ENCODE measurements at regions not wholly inside any gene's neighbourhood (a gene's known extent, or its start where the extent isn't known, plus 50 kb on each side); places are given as distances from the start of the nearest gene placed in this dataset.

- no peak for DNase-seq (ENCODE audit: low spot score)
Measured at GRCh38 chr2:125070726-125071505, 1045.8 kb downstream of the CNTNAP5 start.

GRCh38 chr2:125073440-125073839 lies 1048.4 kb downstream of the CNTNAP5 start:
- no peak for DNase-seq (ENCODE audit: low spot score)

- DNase-seq (ENCODE audit: low spot score), result no peak
Measured at GRCh38 chr2:125085904-125086303, 1060.8 kb downstream of the CNTNAP5 start.

- no peak for DNase-seq (ENCODE audit: low spot score)
Measured at GRCh38 chr2:125086313-125087184, 1061.5 kb downstream of the CNTNAP5 start.

- no peak for DNase-seq (ENCODE audit: low spot score)
Measured at GRCh38 chr2:125092276-125093009, 1067.4 kb downstream of the CNTNAP5 start.

- no peak for DNase-seq (ENCODE audit: low spot score)
Measured at GRCh38 chr2:125095826-125096225, 1070.7 kb downstream of the CNTNAP5 start.

- DNase-seq (ENCODE audit: low spot score), result no peak
Measured at GRCh38 chr2:125106710-125107109, 1081.6 kb downstream of the CNTNAP5 start.

- DNase-seq (ENCODE audit: low spot score), result no peak
Measured at GRCh38 chr2:125107446-125107845, 1082.4 kb downstream of the CNTNAP5 start.

GRCh38 chr2:125108251-125108650 lies 1083.2 kb downstream of the CNTNAP5 start:
- DNase-seq (ENCODE audit: low spot score), result no peak

GRCh38 chr2:125125902-125126301 lies 1100.8 kb downstream of the CNTNAP5 start:
- no peak for DNase-seq (ENCODE audit: low spot score)

- no peak for DNase-seq (ENCODE audit: low spot score)
Measured at GRCh38 chr2:125160947-125161346, 1135.9 kb downstream of the CNTNAP5 start.

GRCh38 chr2:125167152-125167551 lies 1142.1 kb downstream of the CNTNAP5 start:
- no peak for DNase-seq (ENCODE audit: low spot score)

- DNase-seq (ENCODE audit: low spot score), result no peak
Measured at GRCh38 chr2:125167820-125168219, 1142.7 kb downstream of the CNTNAP5 start.

GRCh38 chr2:125168442-125168841 lies 1143.4 kb downstream of the CNTNAP5 start:
- DNase-seq (ENCODE audit: low spot score), result no peak

- no peak for DNase-seq (ENCODE audit: low spot score)
Measured at GRCh38 chr2:125169022-125169763, 1144.1 kb downstream of the CNTNAP5 start.

GRCh38 chr2:125169764-125170146 lies 1144.7 kb downstream of the CNTNAP5 start:
- DNase-seq (ENCODE audit: low spot score), result no peak

- DNase-seq (ENCODE audit: low spot score), result no peak
Measured at GRCh38 chr2:125172181-125172580, 1147.1 kb downstream of the CNTNAP5 start.

GRCh38 chr2:125175415-125175814 lies 1150.3 kb downstream of the CNTNAP5 start:
- DNase-seq (ENCODE audit: low spot score), result no peak

- no peak for DNase-seq (ENCODE audit: low spot score)
Measured at GRCh38 chr2:125185691-125186270, 1160.7 kb downstream of the CNTNAP5 start.

- DNase-seq (ENCODE audit: low spot score), result no peak
Measured at GRCh38 chr2:125207431-125207830, 1182.3 kb downstream of the CNTNAP5 start.

- no peak for DNase-seq (ENCODE audit: low spot score)
Measured at GRCh38 chr2:125216321-125216720, 1191.2 kb downstream of the CNTNAP5 start.
